ENCODE measurements at regions not wholly inside any gene's neighbourhood (a gene's known extent, or its start where the extent isn't known, plus 50 kb on each side); places are given as distances from the start of the nearest gene placed in this dataset.

GRCh38 chr6:82030301-82030700 is 217.2 kb downstream of the IBTK start:
- peak overlapping the region in 2 of 3 experiments; percentile 34 to 47; a peak in 2 of 7 replicates for H3K27ac Mint-ChIP-seq
- H3K9me3 Mint-ChIP-seq = no peaks in the 10 kb centered on the region
- Histone ChIP-seq H3K23ac (ENCODE audit: insufficient read length, low read depth, low read length) (no peak overlapping the region), H3K18ac (ENCODE audit: insufficient read length, low read depth, low read length) (no peak overlapping the region), H3K9me3 (ENCODE audit: control insufficient read depth, low read depth, low read length) (no peaks in the 10 kb centered on the region), H3K56ac (ENCODE audit: insufficient read length, low read depth, low read length) (no peak overlapping the region), H2BK15ac (ENCODE audit: low read depth, low read length) (no peak overlapping the region), H4K20me1 (ENCODE audit: control insufficient read depth, insufficient read depth, insufficient read length) (no peaks in the 10 kb centered on the region), H3K27me3 (ENCODE audit: insufficient read depth, low read length) (no peaks in the 10 kb centered on the region), H2BK12ac (ENCODE audit: insufficient read length, low read depth, low read length) (no peak overlapping the region), H4K8ac (replicated peaks; ENCODE audit: insufficient read length, low read depth, low read length) (no peak overlapping the region), H3K9ac (ENCODE audit: extremely low read depth, insufficient read length, low read length) (no peak overlapping the region), H3K79me1 (ENCODE audit: insufficient read depth, low read depth, low read length, poor library complexity, severe bottlenecking) (no peaks in the 10 kb centered on the region), H2AFZ (ENCODE audit: low read length) (no peak overlapping the region), H4K91ac (ENCODE audit: insufficient read length, low read depth, low read length) (no peak overlapping the region), H2BK5ac (ENCODE audit: insufficient read length, low read length) (no peak overlapping the region), H3T11ph (ENCODE audit: low read length) (no peak overlapping the region), H3K79me2 (ENCODE audit: insufficient read depth, low read length) (no peaks in the 10 kb centered on the region), H3K23me2 (ENCODE audit: insufficient read length, low read depth, low read length, poor library complexity, severe bottlenecking) (no peaks in the 10 kb centered on the region), H2BK120ac (ENCODE audit: low read depth, low read length, poor library complexity, severe bottlenecking) (no peak overlapping the region), H3K14ac (ENCODE audit: insufficient read depth, low read length) (no peak overlapping the region), H2BK20ac (ENCODE audit: low read depth, low read length, poor library complexity, severe bottlenecking) (no peak overlapping the region), H3K4me1 (ENCODE audit: insufficient read depth, low read length) (no peaks in the 10 kb centered on the region), H3K27ac (ENCODE audit: insufficient read length, low read depth, low read length) (no peak overlapping the region), H3K4me2 (ENCODE audit: insufficient read depth, insufficient read length, low read length) (no peak overlapping the region), H4K5ac (ENCODE audit: insufficient read length, low read depth, low read length) (no peak overlapping the region), H2AK5ac (ENCODE audit: insufficient read length, low read length) (no peak overlapping the region), H3K4ac (ENCODE audit: low read depth, low read length) (no peak overlapping the region)
- no peak overlapping the region for H3K4me3 Mint-ChIP-seq
- H3K36me3 Mint-ChIP-seq (ENCODE audit: insufficient read depth in 1 of 3, low read depth in 3 of 3) = no peaks in the 10 kb centered on the region
- WGBS (ENCODE audit: extremely low coverage, insufficient read length, low lambda C conversion rate) = no CpG with 5 or more reads among the region's 2 CpGs
- TF ChIP-seq CTCF (conservative IDR thresholded peaks at IDR 0.05) = no peak
- DNase-seq = no peak
- no peaks in the 10 kb centered on the region for H3K4me1 Mint-ChIP-seq
- H3K27me3 Mint-ChIP-seq (ENCODE audit: low read depth) = no peaks in the 10 kb centered on the region

Measured in H9 (cell line).